Endothelial cell of umbilical vein (primary cell): ENCODE measurements at regions not wholly inside any gene's neighbourhood (a gene's known extent, or its start where the extent isn't known, plus 50 kb on each side); places are given as distances from the start of the nearest gene placed in this dataset.

Experiments used
- BruUV-seq: library from RNA; stranded (reverse); fragments of 400-500 nt; replicated peaks from 2 replicates; lab custom pipeline; 2021; lab: Mats Ljungman, UMichigan
- CTCF ChIA-PET: fragments of 300-600, 350-600 bp; sonication (Branson Sonifier 250); formaldehyde crosslinking; loops from one replicate; lab custom pipeline; 2021; ENCODE audit warnings: antibody characterized with exemption, inconsistent platforms; lab: Charles Lee
- POLR2A ChIA-PET: fragments of 300-600, 350-600 bp; sonication (Branson Sonifier 250); formaldehyde crosslinking; loops from one replicate; lab custom pipeline; 2021; ENCODE audit warnings: antibody characterized with exemption, inconsistent platforms; lab: Charles Lee
- DNase-seq: peaks from one replicate; pipeline ENCODE4 v3.0.0-alpha.2; 2011; ENCODE audit warnings: low read depth, low spot score
- FAIRE-seq: peaks from 2 replicates; lab custom pipeline; 2011; peaks lifted over from hg19 to GRCh38; lab: Jason Lieb, UNC
- H2AFZ ChIP-seq: 2 replicates; pipeline ENCODE4 v1.6.0; 2012; ENCODE audit warnings: low read depth, low read length, control low read depth, inconsistent platforms
- H3K27ac ChIP-seq: 2 replicates; pipeline ENCODE4 v1.5.1; 2011; ENCODE audit warnings: low read depth, mild to moderate bottlenecking, control low read depth, low read length, moderate library complexity; ENCODE audit not compliant: insufficient read depth
- H3K27me3 ChIP-seq, 2 experiments: 2 replicates each; pipeline versions ENCODE4 v1.6.0 to v1.6.1; 2011; ENCODE audit warnings: low read length in 2 of 2, mixed read lengths in 1 of 2; ENCODE audit not compliant: control insufficient read depth in 2 of 2, insufficient read depth in 2 of 2
- H3K36me3 ChIP-seq, 2 experiments: 2 replicates in 1 of 2; 3 replicates in 1 of 2; pipeline ENCODE4 v1.5.1; 2011; ENCODE audit warnings: low read length in 2 of 2, mild to moderate bottlenecking in 1 of 2, moderate library complexity in 1 of 2; ENCODE audit not compliant: control insufficient read depth in 2 of 2, insufficient read depth in 2 of 2; ENCODE audit errors: extremely low read depth in 1 of 2
- H3K4me1 ChIP-seq: 3 replicates; pipeline ENCODE4 v1.5.1; 2011; ENCODE audit warnings: mild to moderate bottlenecking, low read length; ENCODE audit not compliant: control insufficient read depth, insufficient read depth; ENCODE audit errors: extremely low read depth
- H3K4me2 ChIP-seq: 2 replicates; pipeline ENCODE4 v1.6.1; 2011; ENCODE audit warnings: low read length, control low read depth, mixed read lengths; ENCODE audit not compliant: insufficient read depth
- H3K4me3 ChIP-seq, 3 experiments: fragments of 200-600 bp in 1 of 3; sonication (generic), shearing (Covaris generic) in 1 of 3; replicated peaks in 1 of 3; 2 replicates each; pipeline ENCODE4 v1.5.1; 2011 to 2016; ENCODE audit warnings: control low read depth in 3 of 3, low read length in 3 of 3, mild to moderate bottlenecking in 2 of 3, inconsistent platforms in 1 of 3, low read depth in 1 of 3, moderate library complexity in 1 of 3; ENCODE audit not compliant: insufficient read depth in 1 of 3
- H3K79me2 ChIP-seq: 2 replicates; pipeline ENCODE4 v1.6.0; 2012; ENCODE audit warnings: low read length, inconsistent platforms; ENCODE audit not compliant: control insufficient read depth, insufficient read depth
- H3K9ac ChIP-seq: replicated peaks from 2 replicates; pipeline ENCODE3; 2011; ENCODE audit warnings: low read length, control low read depth; ENCODE audit not compliant: insufficient read depth; ENCODE audit errors: extremely low read depth
- H3K9me1 ChIP-seq: replicated peaks from 3 replicates; pipeline ENCODE4 v1.6.0; 2011; ENCODE audit warnings: mild to moderate bottlenecking, low read length; ENCODE audit not compliant: control insufficient read depth, insufficient read depth; ENCODE audit errors: extremely low read depth
- H3K9me3 ChIP-seq: replicated peaks from 2 replicates; pipeline ENCODE4 v1.5.1; 2012; ENCODE audit warnings: low read length, inconsistent platforms; ENCODE audit not compliant: control insufficient read depth, insufficient read depth
- H4K20me1 ChIP-seq: replicated peaks from 2 replicates; pipeline ENCODE3; 2011; ENCODE audit warnings: mild to moderate bottlenecking, low read length; ENCODE audit not compliant: control insufficient read depth, insufficient read depth; ENCODE audit errors: extremely low read depth
- CTCF ChIP-seq, 2 donors: IDR thresholded peaks; 1 replicate in 1 of 2; 2 replicates in 1 of 2; pipeline ENCODE4 v1.5.1; 2011; ENCODE audit warnings: low read length in 2 of 2, mild to moderate bottlenecking in 2 of 2, moderate library complexity in 2 of 2, control low read depth in 1 of 2, inconsistent platforms in 1 of 2, low read depth in 1 of 2; ENCODE audit not compliant: insufficient read depth in 1 of 2; ENCODE audit errors: extremely low read depth in 1 of 2
- EZH2 ChIP-seq: IDR thresholded peaks from 2 replicates; pipeline ENCODE4 v1.6.1; 2012; ENCODE audit warnings: borderline replicate concordance, low read depth, mild to moderate bottlenecking, moderate library complexity, low read length, inconsistent platforms; ENCODE audit not compliant: severe bottlenecking
- MAX ChIP-seq: IDR thresholded peaks from 2 replicates; pipeline ENCODE4 v1.6.1; 2011; ENCODE audit not compliant: insufficient read depth, insufficient read length
- MYC ChIP-seq: IDR thresholded peaks from one replicate; pipeline ENCODE4 v1.6.1; 2011; ENCODE audit warnings: mild to moderate bottlenecking, low read depth, low read length
- POLR2AphosphoS5 ChIP-seq: IDR thresholded peaks from 2 replicates; pipeline ENCODE4 v1.6.1; 2012; ENCODE audit warnings: low read depth, mild to moderate bottlenecking, control low read depth, low read length, moderate library complexity; ENCODE audit not compliant: insufficient read depth
- dilution Hi-C: fragments of 300-500 bp; cut with MboI; formaldehyde crosslinking; loops from one replicate; pipeline ENCODE4 v1.15.0; 2019; ENCODE audit warnings: low sequenced_read_pairs; ENCODE audit not compliant: extremely low pct_ligation_motif_present
- intact Hi-C: fragments of 100-400 bp; cut with micrococcal nuclease; formaldehyde crosslinking; loops from one replicate; pipeline ENCODE4 v1.10.0; 2022

- no peak overlapping the region for H3K9ac ChIP-seq
- H3K27ac ChIP-seq, result no peak overlapping the region
- intact Hi-C loops, result no loop called here
- no peak overlapping the region for H3K4me3 ChIP-seq
- no peaks in the 10 kb centered on the region for H3K36me3 ChIP-seq
- no TSS peak for BruUV-seq
- DNase-seq (no peak), FAIRE-seq (peak; percentile 4)
- no peak overlapping the region for H3K4me2 ChIP-seq
- dilution Hi-C loops, result no loop called here
- POLR2A ChIA-PET, result no interaction called here
- CTCF ChIA-PET, result no interaction called here
- H4K20me1 ChIP-seq, result no peaks in the 10 kb centered on the region
- no peak for TF ChIP-seq POLR2AphosphoS5
- TF ChIP-seq MAX, result no peak
- no peak for TF ChIP-seq EZH2
- TF ChIP-seq MYC, result no peak
- TF ChIP-seq CTCF (IDR thresholded peaks at IDR 0.05; ENCODE audit: extremely low read depth in 1 of 2, insufficient read depth in 1 of 2, low read depth in 1 of 2, low read length in 2 of 2), result no peak
- peaks cover 2% of the 10 kb centered on the region for H3K9me3 ChIP-seq
- H2AFZ ChIP-seq, result no peak overlapping the region
- no peaks in the 10 kb centered on the region for H3K9me1 ChIP-seq
- no peaks in the 10 kb centered on the region for H3K4me1 ChIP-seq
- H3K79me2 ChIP-seq, result no peaks in the 10 kb centered on the region
- H3K27me3 ChIP-seq, result no peaks in the 10 kb centered on the region
These were observed 823.9 kb upstream of the SLITRK1 start for GRCh38 chr13:84705982-84706710.
